Ovary (tissue), 7 donors: ENCODE measurements at regions not wholly inside any gene's neighbourhood (a gene's known extent, or its start where the extent isn't known, plus 50 kb on each side); places are given as distances from the start of the nearest gene placed in this dataset.
"Not testable (repeated sequence)": the region's sequence is repeated elsewhere in the genome, so short reads cannot be mapped to it uniquely, and the experiment has no call there.

Experiments
- DNase-seq, 5 donors: peaks; one replicate each; pipeline ENCODE4 v3.0.0-alpha.2; 2019 to 2020
- H3K27ac ChIP-seq, 2 donors: fragments of 200-600 bp; one replicate each; pipeline versions ENCODE4 v1.5.1 to v1.8.0; 2019 to 2022
- H3K27me3 ChIP-seq: fragments of 200-600 bp; one replicate; pipeline ENCODE4 v1.8.0; 2022
- H3K36me3 ChIP-seq: fragments of 200-600 bp; sonication (generic); one replicate; pipeline ENCODE4 v1.5.1; 2019
- H3K4me1 ChIP-seq: one replicate; pipeline ENCODE4 v1.8.1; 2013; ENCODE audit warnings: mild to moderate bottlenecking, moderate library complexity; ENCODE audit not compliant: insufficient read depth
- H3K4me3 ChIP-seq: fragments of 200-600 bp; sonication (generic); one replicate; pipeline ENCODE4 v1.5.1; 2017
- H3K9me3 ChIP-seq, 2 donors: fragments of 200-600 bp in 1 of 2; sonication (generic) in 1 of 2; one replicate each; pipeline versions ENCODE4 v1.5.1 to v1.8.1; 2013 to 2019; ENCODE audit warnings: mild to moderate bottlenecking in 1 of 2, moderate library complexity in 1 of 2
- EP300 ChIP-seq: sonication (generic); formaldehyde crosslinking; IDR thresholded peaks from one replicate; pipeline ENCODE4 v1.6.1; 2017; ENCODE audit warnings: antibody characterized with exemption
- POLR2A ChIP-seq: fragments of 450-650 bp; IDR thresholded peaks from one replicate; pipeline ENCODE4 v1.6.1; 2017; ENCODE audit warnings: antibody characterized with exemption, mild to moderate bottlenecking, moderate library complexity
- WGBS, 3 donors: extraction: QIAGEN DNeasy Blood & Tissue Kit in 1 of 3; methylation state at CpG; one replicate each; pipeline versions ENCODE4 v1.1.5 to v1.1.7; 2013 to 2017; 5-methylcytosine and 5-hydroxymethylcytosine counted together
- intact Hi-C, 4 donors: fragments of 100-400 bp; cut with DNase I; formaldehyde crosslinking; loops; one replicate each; pipeline versions ENCODE4 v1.11.0 to v1.15.1; 2022 to 2023
- TF ChIP-seq, protein P1 (sequence below), 3 donors: fragments of 450-650 bp in 2 of 3; fragments of 200-600 bp in 1 of 3; IDR thresholded peaks; one replicate each; pipeline versions ENCODE4 v1.5.1 to v1.8.0; 2016 to 2022; ENCODE audit warnings: antibody characterized with exemption in 3 of 3, mild to moderate bottlenecking in 1 of 3
- donor health status: DM: no; HTN: no; CAD: no; lungs with moderate emphysema.
- donor health status: DM: no; HTN: no; CAD: no.
- donor health status: Bipolar disorder and iron deficiency.
- donor health status: DM: no; HTN: no; CAD: no.
- donor health status: DM: yes; HTN: yes; CAD: no.

DNA sequence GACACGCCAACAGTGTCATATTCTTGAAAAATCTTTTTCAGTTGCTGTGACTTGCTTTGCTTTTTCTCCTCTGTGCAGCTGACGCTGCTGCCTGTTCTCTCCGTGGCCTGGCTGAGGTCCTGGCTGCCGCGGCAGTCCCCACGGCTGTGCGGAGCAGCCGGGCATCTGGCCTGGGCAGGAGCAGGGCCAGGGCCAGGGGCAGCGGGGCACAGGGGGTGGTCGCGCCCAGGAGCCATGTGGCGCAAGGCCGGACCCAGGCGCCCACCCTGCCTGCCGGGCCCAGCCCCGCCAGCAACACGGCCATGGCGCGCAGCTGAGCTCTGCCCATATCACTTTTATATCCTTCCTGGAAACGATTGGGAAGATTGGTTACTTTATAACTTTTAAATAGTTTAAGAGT is 109.4 kb upstream of the ACBD5 start:
- Histone ChIP-seq H3K9me3 (no peaks in the 10 kb centered on the region), H3K4me1 (no peaks in the 10 kb centered on the region), H3K4me3 (no peak overlapping the region), H3K27ac (no peak overlapping the region), H3K27me3 (no peaks in the 10 kb centered on the region), H3K36me3 (no peaks in the 10 kb centered on the region)
- TF ChIP-seq, protein P1, sequence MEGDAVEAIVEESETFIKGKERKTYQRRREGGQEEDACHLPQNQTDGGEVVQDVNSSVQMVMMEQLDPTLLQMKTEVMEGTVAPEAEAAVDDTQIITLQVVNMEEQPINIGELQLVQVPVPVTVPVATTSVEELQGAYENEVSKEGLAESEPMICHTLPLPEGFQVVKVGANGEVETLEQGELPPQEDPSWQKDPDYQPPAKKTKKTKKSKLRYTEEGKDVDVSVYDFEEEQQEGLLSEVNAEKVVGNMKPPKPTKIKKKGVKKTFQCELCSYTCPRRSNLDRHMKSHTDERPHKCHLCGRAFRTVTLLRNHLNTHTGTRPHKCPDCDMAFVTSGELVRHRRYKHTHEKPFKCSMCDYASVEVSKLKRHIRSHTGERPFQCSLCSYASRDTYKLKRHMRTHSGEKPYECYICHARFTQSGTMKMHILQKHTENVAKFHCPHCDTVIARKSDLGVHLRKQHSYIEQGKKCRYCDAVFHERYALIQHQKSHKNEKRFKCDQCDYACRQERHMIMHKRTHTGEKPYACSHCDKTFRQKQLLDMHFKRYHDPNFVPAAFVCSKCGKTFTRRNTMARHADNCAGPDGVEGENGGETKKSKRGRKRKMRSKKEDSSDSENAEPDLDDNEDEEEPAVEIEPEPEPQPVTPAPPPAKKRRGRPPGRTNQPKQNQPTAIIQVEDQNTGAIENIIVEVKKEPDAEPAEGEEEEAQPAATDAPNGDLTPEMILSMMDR (IDR thresholded peaks at IDR 0.05) = no peak
- no peak for TF ChIP-seq EP300
- TF ChIP-seq POLR2A = no peak
- intact Hi-C loops = loop anchor here in 1 of 4 donors (10.0 kb wide), 1 partner anchor 455 kb away; no protein-coding TSS in a partner anchor
- no peak for DNase-seq
- WGBS, 3 donors = 90 to 94% (median 92%) methylated on average over 19 to 20 of the region's 20 CpGs

DNA sequence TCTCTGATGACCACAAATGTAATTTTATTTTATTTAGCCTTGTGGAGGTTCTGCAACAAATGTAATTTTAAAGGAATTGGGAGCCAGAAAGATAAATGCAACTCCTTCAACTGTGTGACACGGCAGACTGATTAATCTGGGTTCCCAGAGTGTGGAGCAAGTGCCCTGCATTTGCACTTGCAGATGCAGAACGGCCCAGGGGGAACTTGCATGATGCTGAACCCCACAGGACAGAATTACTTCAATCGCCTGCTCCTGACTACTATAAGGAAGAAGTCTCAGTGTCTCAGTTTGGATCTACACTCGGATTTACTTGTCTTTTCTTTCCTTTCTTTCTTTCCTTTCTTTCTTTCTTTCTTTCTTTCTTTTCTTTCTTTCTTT is 107.2 kb upstream of the ACBD5 start:
- not testable (repeated sequence) for H3K4me3 ChIP-seq
- 9 to 16% (median 15%) methylated on average over 4 of the region's 4 CpGs for WGBS, 3 donors

DNA sequence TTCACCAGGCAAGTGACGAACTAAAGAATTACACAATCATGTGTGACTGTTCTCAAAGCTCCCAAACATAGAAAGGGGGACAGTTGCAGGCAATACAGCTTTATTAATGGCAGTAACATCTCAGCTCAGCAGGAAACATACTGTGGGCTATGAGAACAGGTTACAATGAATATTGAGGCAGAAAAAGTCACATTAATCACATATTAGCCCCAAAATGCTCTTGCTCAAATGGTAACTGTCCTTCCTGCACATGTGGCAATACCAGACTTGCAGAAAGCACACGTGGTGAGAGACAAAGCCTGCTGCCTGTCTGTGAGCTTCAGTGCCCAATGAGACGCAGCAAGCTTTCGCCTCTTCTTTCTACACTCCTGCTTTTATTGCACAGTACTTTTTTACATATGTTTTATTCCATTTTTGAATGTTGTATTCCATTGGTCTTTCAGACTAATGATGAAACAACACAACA is 104.9 kb upstream of the ACBD5 start:
- Histone ChIP-seq H3K36me3 (no peaks in the 10 kb centered on the region), H3K27me3 (no peaks in the 10 kb centered on the region), H3K4me3 (no peak overlapping the region), H3K4me1 (no peaks in the 10 kb centered on the region), H3K9me3 (no peaks in the 10 kb centered on the region), H3K27ac (no peak overlapping the region)
- WGBS, 3 donors = 52 to 64% (median 53%) methylated on average over 4 of the region's 4 CpGs
- intact Hi-C loops = no loop called here
- TF ChIP-seq EP300 (no peak), POLR2A (no peak)
- TF ChIP-seq, protein P1 (IDR thresholded peaks at IDR 0.05) = no peak
- no peak for DNase-seq

More for the DNA sequence above, 107.2 kb upstream of the ACBD5 start:
- H3K4me1 ChIP-seq, H3K9me3 ChIP-seq, DNase-seq, H3K27ac ChIP-seq, H3K27me3 ChIP-seq, intact Hi-C loops, H3K36me3 ChIP-seq: not testable (repeated sequence)

DNA sequence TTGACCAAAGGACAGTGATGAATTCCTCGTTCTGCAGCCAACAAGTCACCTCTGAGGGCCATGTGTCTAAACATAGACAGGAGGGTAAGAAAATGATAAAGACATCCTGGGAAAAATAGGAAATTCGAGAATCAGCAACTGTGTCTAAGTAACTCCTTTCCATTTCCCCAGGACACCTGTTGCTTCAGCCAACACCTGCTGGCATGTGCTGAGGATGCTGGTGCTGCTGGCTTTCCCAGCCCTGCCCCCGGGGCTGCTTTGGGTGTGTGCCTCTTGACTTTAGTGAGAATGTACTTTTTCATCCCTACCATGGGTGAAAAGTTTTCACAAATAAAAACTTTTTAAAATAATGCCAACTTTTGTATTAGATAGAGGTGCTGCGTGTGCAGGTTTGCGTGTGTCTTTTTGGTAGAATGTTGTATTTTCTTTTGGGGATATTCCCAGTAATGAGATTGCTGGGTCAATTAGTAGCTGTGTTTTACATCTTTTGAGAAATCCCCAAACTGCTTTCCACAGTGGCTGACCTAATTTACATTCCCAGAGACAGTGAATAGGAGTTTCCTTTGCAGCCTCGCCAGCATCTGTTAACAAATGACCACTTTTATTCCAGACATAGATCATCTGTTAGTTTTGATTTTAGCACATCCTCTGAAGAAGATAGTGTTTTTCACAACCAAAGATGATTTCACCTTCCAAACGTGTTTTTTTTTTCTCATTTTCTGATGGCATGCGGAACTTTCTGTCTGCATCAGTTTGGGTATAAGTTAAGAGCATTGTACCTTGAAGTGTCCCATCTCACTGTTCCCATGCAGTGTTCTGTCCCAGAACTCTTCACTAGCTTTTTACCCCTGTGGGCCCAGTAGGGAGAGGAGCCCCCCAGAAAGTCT is 104.2 kb upstream of the ACBD5 start:
- Histone ChIP-seq H3K4me3 (no peak overlapping the region), H3K9me3 (no peaks in the 10 kb centered on the region), H3K27ac (no peak overlapping the region), H3K36me3 (no peaks in the 10 kb centered on the region), H3K4me1 (no peaks in the 10 kb centered on the region), H3K27me3 (no peaks in the 10 kb centered on the region)
- DNase-seq = no peak
- intact Hi-C loops = no loop called here
- TF ChIP-seq POLR2A (no peak), EP300 (no peak)
- TF ChIP-seq, protein P1 (IDR thresholded peaks at IDR 0.05) = no peak
- WGBS, 3 donors = 41 to 44% (median 41%) methylated on average over 8 of the region's 8 CpGs

DNA sequence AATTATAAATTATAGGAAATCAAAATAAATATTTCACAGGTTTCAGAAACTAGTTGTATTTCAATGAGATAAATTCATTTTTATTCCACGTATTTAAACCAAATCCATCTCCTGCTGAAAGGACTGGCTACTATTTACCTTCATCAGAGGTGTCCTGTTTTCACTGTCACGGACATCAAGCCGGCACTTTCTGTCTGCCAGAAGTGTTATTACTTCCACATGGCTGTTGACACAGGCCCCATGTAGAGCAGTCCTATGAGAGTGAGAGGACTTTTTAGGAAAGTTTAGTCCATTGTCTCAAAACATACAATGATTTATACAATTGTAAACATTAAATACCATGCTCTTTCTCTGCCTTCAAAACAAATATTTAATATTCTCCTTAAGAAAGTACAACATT is 100.4 kb upstream of the ACBD5 start:
- Histone ChIP-seq H3K27me3 (no peaks in the 10 kb centered on the region), H3K36me3 (no peaks in the 10 kb centered on the region), H3K27ac (no peak overlapping the region), H3K9me3 (no peaks in the 10 kb centered on the region), H3K4me3 (no peak overlapping the region), H3K4me1 (no peaks in the 10 kb centered on the region)
- no peak for DNase-seq
- 64 to 75% (median 69%) methylated on average over 3 of the region's 3 CpGs for whole genome bisulfite sequencing, 3 donors
- TF ChIP-seq EP300 = no peak
- TF ChIP-seq, protein P1 (IDR thresholded peaks at IDR 0.05) = no peak
- TF ChIP-seq POLR2A = no peak
- intact Hi-C loops = no loop called here

DNA sequence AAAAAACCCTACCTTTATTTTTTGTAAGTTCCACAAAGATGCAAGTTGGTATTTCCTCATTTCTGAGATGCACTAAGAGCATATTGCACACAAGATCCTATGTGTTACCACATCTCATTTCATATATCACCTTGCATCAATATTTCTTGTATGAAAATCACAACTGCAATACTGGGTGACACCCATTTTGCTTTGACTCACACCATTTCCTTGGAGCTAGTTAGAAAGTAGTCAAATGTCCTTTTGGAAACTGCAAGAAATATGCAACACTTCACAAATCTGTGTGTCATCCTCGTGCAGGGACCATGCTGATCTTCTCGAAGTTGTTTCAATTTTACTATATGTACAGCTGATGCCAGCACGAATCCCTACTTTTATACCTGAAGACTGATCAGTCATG is 94.6 kb upstream of the ACBD5 start:
- WGBS, 3 donors = 51 to 77% (median 72%) methylated on average over 3 of the region's 3 CpGs
- H3K9me3 ChIP-seq, H3K36me3 ChIP-seq, H3K4me3 ChIP-seq, intact Hi-C loops, DNase-seq, H3K27ac ChIP-seq, H3K27me3 ChIP-seq, H3K4me1 ChIP-seq: not testable (repeated sequence)
